ENCODE measurements at regions not wholly inside any gene's neighbourhood (a gene's known extent, or its start where the extent isn't known, plus 50 kb on each side); places are given as distances from the start of the nearest gene placed in this dataset.

- Histone ChIP-seq H3K27me3 (no peaks in the 10 kb centered on the region), H3K9me2 (replicated peaks; ENCODE audit: insufficient read depth) (no peaks in the 10 kb centered on the region), H3K4me1 (ENCODE audit: insufficient read depth) (no peaks in the 10 kb centered on the region), H4K20me1 (ENCODE audit: insufficient read depth, poor library complexity, severe bottlenecking) (no peaks in the 10 kb centered on the region), H3K36me3 (replicated peaks; ENCODE audit: insufficient read depth, low read depth) (no peaks in the 10 kb centered on the region), H3K79me2 (no peaks in the 10 kb centered on the region), H3K9me3 (ENCODE audit: low read depth) (no peaks in the 10 kb centered on the region), H3K27ac (no peak overlapping the region), H3K4me3 (no peak overlapping the region), H3K4me2 (no peak overlapping the region), H2AFZ (no peak overlapping the region)
- TF ChIP-seq, protein P1, sequence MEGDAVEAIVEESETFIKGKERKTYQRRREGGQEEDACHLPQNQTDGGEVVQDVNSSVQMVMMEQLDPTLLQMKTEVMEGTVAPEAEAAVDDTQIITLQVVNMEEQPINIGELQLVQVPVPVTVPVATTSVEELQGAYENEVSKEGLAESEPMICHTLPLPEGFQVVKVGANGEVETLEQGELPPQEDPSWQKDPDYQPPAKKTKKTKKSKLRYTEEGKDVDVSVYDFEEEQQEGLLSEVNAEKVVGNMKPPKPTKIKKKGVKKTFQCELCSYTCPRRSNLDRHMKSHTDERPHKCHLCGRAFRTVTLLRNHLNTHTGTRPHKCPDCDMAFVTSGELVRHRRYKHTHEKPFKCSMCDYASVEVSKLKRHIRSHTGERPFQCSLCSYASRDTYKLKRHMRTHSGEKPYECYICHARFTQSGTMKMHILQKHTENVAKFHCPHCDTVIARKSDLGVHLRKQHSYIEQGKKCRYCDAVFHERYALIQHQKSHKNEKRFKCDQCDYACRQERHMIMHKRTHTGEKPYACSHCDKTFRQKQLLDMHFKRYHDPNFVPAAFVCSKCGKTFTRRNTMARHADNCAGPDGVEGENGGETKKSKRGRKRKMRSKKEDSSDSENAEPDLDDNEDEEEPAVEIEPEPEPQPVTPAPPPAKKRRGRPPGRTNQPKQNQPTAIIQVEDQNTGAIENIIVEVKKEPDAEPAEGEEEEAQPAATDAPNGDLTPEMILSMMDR (IDR thresholded peaks at IDR 0.05; ENCODE audit: poor library complexity) = no peak
- TF ChIP-seq EZH2 (IDR thresholded peaks at IDR 0.05; ENCODE audit: borderline replicate concordance) = no peak
- TF ChIP-seq EZH2phosphoT487 (IDR thresholded peaks at IDR 0.05; ENCODE audit: low read depth, severe bottlenecking, unreplicated experiment) = no peak
- DNase-seq (ENCODE audit: low spot score) = no peak
Observed at GRCh38 chr11:115017529-115017928, 339.2 kb downstream of the NXPE2 start.

DNA sequence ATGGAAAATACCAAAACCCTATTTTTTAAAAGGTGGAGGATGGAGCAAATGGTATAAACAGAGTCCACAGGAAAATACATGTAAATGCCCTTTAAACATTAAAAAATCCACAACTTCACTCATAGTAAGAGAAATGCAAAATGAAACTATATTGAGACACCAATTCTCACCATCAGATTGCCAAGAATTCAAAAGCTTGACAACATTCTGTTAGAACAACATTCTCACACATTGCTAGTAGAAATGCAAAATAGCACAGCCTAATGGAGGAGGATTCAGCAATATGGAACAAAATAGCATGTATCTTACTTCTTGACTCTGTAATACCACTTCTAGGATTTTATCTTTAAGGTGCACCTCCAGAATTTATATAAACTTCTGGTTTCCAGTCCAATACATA is 351.8 kb downstream of the NXPE2 start:
- no peak overlapping the region for H3K4me3 ChIP-seq
- no peaks in the 10 kb centered on the region for H4K20me1 ChIP-seq (ENCODE audit: insufficient read depth, poor library complexity, severe bottlenecking)
- no peaks in the 10 kb centered on the region for H3K79me2 ChIP-seq
- DNase-seq (ENCODE audit: low spot score) = no peak
- no peak overlapping the region for H3K27ac ChIP-seq
- no peaks in the 10 kb centered on the region for H3K27me3 ChIP-seq
- no peaks in the 10 kb centered on the region for H3K4me1 ChIP-seq (ENCODE audit: insufficient read depth)
- no peaks in the 10 kb centered on the region for H3K9me3 ChIP-seq (ENCODE audit: low read depth)
- TF ChIP-seq, protein P1 (IDR thresholded peaks at IDR 0.05; ENCODE audit: poor library complexity) = no peak
- no peak for TF ChIP-seq EZH2 (IDR thresholded peaks at IDR 0.05; ENCODE audit: borderline replicate concordance)
- TF ChIP-seq EZH2phosphoT487 (IDR thresholded peaks at IDR 0.05; ENCODE audit: low read depth, severe bottlenecking, unreplicated experiment) = no peak
- H2AFZ ChIP-seq = no peak overlapping the region
- no peak overlapping the region for H3K4me2 ChIP-seq
- no peaks in the 10 kb centered on the region for H3K36me3 ChIP-seq (replicated peaks; ENCODE audit: insufficient read depth, low read depth)
- no peaks in the 10 kb centered on the region for H3K9me2 ChIP-seq (replicated peaks; ENCODE audit: insufficient read depth)

- Histone ChIP-seq H2AFZ (no peak overlapping the region), H3K9me2 (replicated peaks; ENCODE audit: insufficient read depth) (no peaks in the 10 kb centered on the region), H3K27me3 (no peaks in the 10 kb centered on the region), H3K4me2 (no peak overlapping the region), H3K4me3 (no peak overlapping the region), H3K4me1 (ENCODE audit: insufficient read depth) (no peaks in the 10 kb centered on the region), H3K36me3 (replicated peaks; ENCODE audit: insufficient read depth, low read depth) (no peaks in the 10 kb centered on the region), H3K79me2 (no peaks in the 10 kb centered on the region), H4K20me1 (ENCODE audit: insufficient read depth, poor library complexity, severe bottlenecking) (no peaks in the 10 kb centered on the region), H3K27ac (no peak overlapping the region), H3K9me3 (ENCODE audit: low read depth) (no peaks in the 10 kb centered on the region)
- WGBS (ENCODE audit: low lambda C conversion rate, missing lambda C conversion rate) = 87% methylated on average over 7 of the region's 7 CpGs
- no peak for DNase-seq (ENCODE audit: low spot score)
- TF ChIP-seq EZH2 (IDR thresholded peaks at IDR 0.05; ENCODE audit: borderline replicate concordance) = no peak
- TF ChIP-seq EZH2phosphoT487 (IDR thresholded peaks at IDR 0.05; ENCODE audit: low read depth, severe bottlenecking, unreplicated experiment) = no peak
- TF ChIP-seq, protein P1 (IDR thresholded peaks at IDR 0.05; ENCODE audit: poor library complexity) = no peak
Observed at GRCh38 chr11:115036406-115037180, 358.3 kb downstream of the NXPE2 start.
